GM12878 (cell line): ENCODE measurements at regions not wholly inside any gene's neighbourhood (a gene's known extent, or its start where the extent isn't known, plus 50 kb on each side); places are given as distances from the start of the nearest gene placed in this dataset.

Experiments used
- CHD2 ChIP-seq: IDR thresholded peaks from 2 replicates; pipeline ENCODE4 v1.6.1; 2011; ENCODE audit warnings: low read depth, low read length, improper control_type of control experiment, borderline replicate concordance
- MEF2A ChIP-seq: IDR thresholded peaks from 2 replicates; pipeline ENCODE4 v1.6.1; 2011; ENCODE audit warnings: low read depth, mild to moderate bottlenecking, low read length, moderate library complexity; ENCODE audit not compliant: insufficient read depth
- MYB ChIP-seq: fragments of 150-350 bp; IDR thresholded peaks from 2 replicates; pipeline ENCODE4 v1.6.1; 2014; ENCODE audit warnings: mild to moderate bottlenecking, low read depth, low read length, borderline replicate concordance
- POLR2A ChIP-seq: IDR thresholded peaks from 2 replicates; pipeline ENCODE4 v1.6.1; 2011; ENCODE audit warnings: low read depth, mild to moderate bottlenecking, low read length
- RELA ChIP-seq: fragments of 450-650 bp; IDR thresholded peaks from 2 replicates; pipeline ENCODE4 v1.8.0; 2014; ENCODE audit warnings: borderline replicate concordance; ENCODE audit not compliant: partially characterized antibody
- TF ChIP-seq, protein P1 (sequence below): fragments of 450-650 bp; IDR thresholded peaks from 2 replicates; pipeline ENCODE4 v1.6.1; 2016; ENCODE audit warnings: mild to moderate bottlenecking
- TF ChIP-seq, protein P2 (sequence below): fragments of 450-650 bp; IDR thresholded peaks from 2 replicates; pipeline ENCODE4 v1.6.1; 2017; ENCODE audit warnings: mild to moderate bottlenecking, low read depth, inconsistent platforms; ENCODE audit not compliant: poor library complexity, severe bottlenecking
- TF ChIP-seq, protein P3 (sequence below): IDR thresholded peaks from 2 replicates; pipeline ENCODE4 v1.6.1; 2012; ENCODE audit warnings: improper control_type of control experiment, low read depth, low read length; ENCODE audit not compliant: insufficient replicate concordance
- TF ChIP-seq, protein P4 (sequence below), 3 experiments: IDR thresholded peaks in 2 of 3; conservative IDR thresholded peaks in 1 of 3; 2 replicates each; pipeline ENCODE4 v1.5.1; 2011; ENCODE audit warnings: low read depth in 3 of 3, low read length in 3 of 3, mild to moderate bottlenecking in 3 of 3, control low read depth in 2 of 3, moderate library complexity in 2 of 3, inconsistent platforms in 1 of 3, mixed read lengths in 1 of 3; ENCODE audit not compliant: control insufficient read depth in 2 of 3, insufficient read depth in 1 of 3; ENCODE audit errors: extremely low read depth in 1 of 3

DNA sequence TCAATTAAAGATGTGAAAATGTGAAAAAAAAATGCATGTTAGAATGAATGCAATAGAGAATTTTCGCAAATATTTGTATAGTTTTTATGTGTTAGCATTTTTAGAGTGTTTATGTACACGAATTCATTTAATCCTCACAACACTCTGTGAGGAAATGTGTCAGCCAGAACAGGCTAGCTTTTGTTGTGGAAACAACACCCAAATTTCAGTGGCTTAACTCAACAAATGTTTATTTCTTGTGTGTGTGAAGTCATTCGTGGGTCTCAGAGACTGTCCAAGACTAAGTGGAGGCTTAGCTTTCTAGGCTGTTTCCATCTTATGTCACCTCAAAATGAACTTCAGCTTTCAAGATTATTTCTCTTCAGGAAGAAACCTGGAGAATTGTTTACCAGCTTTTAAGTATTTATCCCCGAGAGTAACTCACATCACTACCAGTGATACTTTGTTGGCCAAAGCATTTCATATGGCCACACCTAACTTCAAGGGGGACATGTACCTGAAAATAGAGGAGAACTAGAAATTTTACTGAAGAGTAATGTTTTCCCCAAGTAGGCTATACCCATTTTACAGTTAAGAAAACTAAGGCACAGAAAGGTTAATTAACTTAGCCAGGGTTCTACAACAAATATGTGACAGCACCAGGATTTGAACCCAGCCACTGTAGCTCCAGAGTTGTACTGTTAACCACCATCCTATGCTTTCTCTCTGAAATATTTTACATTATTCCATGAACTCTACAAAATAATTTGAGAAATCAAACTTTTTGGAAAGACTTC is 306.1 kb downstream of the QKI start:
- TF ChIP-seq MYB, result no peak
- TF ChIP-seq, protein P1, sequence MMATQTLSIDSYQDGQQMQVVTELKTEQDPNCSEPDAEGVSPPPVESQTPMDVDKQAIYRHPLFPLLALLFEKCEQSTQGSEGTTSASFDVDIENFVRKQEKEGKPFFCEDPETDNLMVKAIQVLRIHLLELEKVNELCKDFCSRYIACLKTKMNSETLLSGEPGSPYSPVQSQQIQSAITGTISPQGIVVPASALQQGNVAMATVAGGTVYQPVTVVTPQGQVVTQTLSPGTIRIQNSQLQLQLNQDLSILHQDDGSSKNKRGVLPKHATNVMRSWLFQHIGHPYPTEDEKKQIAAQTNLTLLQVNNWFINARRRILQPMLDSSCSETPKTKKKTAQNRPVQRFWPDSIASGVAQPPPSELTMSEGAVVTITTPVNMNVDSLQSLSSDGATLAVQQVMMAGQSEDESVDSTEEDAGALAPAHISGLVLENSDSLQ, result no peak
- TF ChIP-seq, protein P2, sequence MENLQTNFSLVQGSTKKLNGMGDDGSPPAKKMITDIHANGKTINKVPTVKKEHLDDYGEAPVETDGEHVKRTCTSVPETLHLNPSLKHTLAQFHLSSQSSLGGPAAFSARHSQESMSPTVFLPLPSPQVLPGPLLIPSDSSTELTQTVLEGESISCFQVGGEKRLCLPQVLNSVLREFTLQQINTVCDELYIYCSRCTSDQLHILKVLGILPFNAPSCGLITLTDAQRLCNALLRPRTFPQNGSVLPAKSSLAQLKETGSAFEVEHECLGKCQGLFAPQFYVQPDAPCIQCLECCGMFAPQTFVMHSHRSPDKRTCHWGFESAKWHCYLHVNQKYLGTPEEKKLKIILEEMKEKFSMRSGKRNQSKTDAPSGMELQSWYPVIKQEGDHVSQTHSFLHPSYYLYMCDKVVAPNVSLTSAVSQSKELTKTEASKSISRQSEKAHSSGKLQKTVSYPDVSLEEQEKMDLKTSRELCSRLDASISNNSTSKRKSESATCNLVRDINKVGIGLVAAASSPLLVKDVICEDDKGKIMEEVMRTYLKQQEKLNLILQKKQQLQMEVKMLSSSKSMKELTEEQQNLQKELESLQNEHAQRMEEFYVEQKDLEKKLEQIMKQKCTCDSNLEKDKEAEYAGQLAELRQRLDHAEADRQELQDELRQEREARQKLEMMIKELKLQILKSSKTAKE, result no peak
- TF ChIP-seq, protein P3, sequence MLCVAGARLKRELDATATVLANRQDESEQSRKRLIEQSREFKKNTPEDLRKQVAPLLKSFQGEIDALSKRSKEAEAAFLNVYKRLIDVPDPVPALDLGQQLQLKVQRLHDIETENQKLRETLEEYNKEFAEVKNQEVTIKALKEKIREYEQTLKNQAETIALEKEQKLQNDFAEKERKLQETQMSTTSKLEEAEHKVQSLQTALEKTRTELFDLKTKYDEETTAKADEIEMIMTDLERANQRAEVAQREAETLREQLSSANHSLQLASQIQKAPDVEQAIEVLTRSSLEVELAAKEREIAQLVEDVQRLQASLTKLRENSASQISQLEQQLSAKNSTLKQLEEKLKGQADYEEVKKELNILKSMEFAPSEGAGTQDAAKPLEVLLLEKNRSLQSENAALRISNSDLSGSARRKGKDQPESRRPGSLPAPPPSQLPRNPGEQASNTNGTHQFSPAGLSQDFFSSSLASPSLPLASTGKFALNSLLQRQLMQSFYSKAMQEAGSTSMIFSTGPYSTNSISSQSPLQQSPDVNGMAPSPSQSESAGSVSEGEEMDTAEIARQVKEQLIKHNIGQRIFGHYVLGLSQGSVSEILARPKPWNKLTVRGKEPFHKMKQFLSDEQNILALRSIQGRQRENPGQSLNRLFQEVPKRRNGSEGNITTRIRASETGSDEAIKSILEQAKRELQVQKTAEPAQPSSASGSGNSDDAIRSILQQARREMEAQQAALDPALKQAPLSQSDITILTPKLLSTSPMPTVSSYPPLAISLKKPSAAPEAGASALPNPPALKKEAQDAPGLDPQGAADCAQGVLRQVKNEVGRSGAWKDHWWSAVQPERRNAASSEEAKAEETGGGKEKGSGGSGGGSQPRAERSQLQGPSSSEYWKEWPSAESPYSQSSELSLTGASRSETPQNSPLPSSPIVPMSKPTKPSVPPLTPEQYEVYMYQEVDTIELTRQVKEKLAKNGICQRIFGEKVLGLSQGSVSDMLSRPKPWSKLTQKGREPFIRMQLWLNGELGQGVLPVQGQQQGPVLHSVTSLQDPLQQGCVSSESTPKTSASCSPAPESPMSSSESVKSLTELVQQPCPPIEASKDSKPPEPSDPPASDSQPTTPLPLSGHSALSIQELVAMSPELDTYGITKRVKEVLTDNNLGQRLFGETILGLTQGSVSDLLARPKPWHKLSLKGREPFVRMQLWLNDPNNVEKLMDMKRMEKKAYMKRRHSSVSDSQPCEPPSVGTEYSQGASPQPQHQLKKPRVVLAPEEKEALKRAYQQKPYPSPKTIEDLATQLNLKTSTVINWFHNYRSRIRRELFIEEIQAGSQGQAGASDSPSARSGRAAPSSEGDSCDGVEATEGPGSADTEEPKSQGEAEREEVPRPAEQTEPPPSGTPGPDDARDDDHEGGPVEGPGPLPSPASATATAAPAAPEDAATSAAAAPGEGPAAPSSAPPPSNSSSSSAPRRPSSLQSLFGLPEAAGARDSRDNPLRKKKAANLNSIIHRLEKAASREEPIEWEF, result no peak
- TF ChIP-seq POLR2A, result no peak
- TF ChIP-seq CHD2, result no peak
- TF ChIP-seq RELA, result no peak
- TF ChIP-seq MEF2A, result no peak
- TF ChIP-seq, protein P4, sequence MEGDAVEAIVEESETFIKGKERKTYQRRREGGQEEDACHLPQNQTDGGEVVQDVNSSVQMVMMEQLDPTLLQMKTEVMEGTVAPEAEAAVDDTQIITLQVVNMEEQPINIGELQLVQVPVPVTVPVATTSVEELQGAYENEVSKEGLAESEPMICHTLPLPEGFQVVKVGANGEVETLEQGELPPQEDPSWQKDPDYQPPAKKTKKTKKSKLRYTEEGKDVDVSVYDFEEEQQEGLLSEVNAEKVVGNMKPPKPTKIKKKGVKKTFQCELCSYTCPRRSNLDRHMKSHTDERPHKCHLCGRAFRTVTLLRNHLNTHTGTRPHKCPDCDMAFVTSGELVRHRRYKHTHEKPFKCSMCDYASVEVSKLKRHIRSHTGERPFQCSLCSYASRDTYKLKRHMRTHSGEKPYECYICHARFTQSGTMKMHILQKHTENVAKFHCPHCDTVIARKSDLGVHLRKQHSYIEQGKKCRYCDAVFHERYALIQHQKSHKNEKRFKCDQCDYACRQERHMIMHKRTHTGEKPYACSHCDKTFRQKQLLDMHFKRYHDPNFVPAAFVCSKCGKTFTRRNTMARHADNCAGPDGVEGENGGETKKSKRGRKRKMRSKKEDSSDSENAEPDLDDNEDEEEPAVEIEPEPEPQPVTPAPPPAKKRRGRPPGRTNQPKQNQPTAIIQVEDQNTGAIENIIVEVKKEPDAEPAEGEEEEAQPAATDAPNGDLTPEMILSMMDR (IDR thresholded peaks at IDR 0.05 in 2 of 3, conservative IDR thresholded peaks at IDR 0.05 in 1 of 3; ENCODE audit: control insufficient read depth in 2 of 3, extremely low read depth in 1 of 3, insufficient read depth in 1 of 3, low read depth in 3 of 3, low read length in 3 of 3), result no peak
